NCI-H146 treated with DMSO at 0.1 percent for 48 hours (cell line): ENCODE measurements at regions not wholly inside any gene's neighbourhood (a gene's known extent, or its start where the extent isn't known, plus 50 kb on each side); places are given as distances from the start of the nearest gene placed in this dataset.
"Not testable (repeated sequence)": the region's sequence is repeated elsewhere in the genome, so short reads cannot be mapped to it uniquely, and the experiment has no call there.

Experiments used
- DNase-seq: peaks from one replicate; lab custom pipeline; 2025; ENCODE audit not compliant: unreplicated experiment; lab: John Stamatoyannopoulos, UW

DNA sequence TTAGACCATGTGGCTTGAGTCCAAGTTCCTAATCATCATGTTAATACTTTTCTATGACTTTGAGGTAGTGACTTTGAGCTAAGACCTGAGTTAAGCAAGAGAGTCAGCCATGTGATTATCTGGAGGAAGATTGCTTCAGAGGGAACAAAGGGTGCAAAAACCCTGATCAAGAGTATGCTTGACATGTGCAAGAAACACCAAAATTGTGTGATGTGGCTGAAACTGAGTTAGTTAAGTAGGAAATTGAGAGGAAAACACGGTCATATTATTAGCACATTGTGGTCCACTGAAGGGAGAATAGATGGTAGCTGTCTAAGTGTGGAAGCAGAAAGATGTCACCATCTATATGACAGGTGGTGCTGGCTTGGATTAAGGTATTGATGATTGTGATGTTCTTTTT lies 130.4 kb upstream of the MON1B start:
- DNase-seq, result no peak

DNA sequence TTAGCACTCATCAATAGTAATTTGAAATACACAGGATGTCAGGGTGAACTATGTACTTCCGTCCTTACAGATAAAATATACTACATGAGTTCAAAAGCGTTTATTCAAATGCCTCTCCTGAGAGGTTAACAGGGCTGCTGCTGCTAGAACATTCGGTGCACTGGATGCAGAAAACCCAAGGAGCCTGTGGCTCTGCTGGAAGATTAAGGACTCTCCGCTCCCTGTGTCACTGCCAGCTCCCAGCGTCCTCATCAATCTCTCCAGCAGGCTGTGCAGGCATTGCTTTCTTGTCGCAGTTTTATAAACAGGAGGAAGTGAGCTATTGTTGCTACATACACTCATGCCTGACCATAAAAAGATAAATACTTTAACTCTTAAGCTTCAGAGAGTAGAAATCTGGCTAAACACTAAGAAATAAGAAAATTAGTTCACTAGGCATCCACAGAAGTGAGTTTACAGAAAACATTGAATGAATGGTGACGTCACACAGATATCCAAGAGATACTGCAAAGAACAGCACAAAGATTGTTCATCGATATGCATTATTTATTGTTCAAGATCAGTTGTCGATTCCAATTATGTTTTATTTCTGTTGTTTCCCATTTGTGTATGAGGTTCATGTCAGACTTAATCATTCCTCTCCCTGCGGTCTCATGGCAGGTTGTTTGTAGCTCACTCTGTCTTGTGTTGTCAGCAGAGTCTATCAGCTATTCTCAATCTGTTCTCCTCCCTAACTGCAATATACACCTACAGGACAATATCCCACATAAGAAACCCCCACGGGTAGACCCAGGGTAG lies 127.9 kb upstream of the MON1B start:
- no peak for DNase-seq

- DNase-seq, result peak; percentile 25
Observed at GRCh38 chr16:77063676-77064016, 127.3 kb upstream of the MON1B start.

GRCh38 chr16:77064037-77064436 lies 127.0 kb upstream of the MON1B start:
- DNase-seq, result no peak

- DNase-seq, result no peak
Observed at GRCh38 chr16:77066896-77067496, 124.0 kb upstream of the MON1B start.

DNA sequence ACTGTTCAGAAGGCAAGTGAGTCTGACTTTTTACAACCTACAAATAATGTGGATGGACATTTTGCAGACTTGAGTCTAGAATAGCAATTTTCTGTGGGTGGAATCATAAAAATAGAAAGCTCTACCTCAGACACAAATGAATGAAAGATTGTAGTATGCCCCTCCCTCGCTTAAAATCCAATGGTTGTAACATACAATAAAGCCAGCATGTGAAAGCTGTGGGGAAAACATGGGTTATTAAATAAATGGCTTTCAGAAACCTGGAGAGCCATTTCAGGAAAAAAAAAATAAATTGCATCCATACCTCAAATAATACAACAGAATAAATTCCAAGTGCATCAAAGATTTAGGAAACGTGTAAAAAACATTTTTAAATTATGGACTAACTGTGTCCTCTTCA lies 123.1 kb upstream of the MON1B start:
- DNase-seq, result no peak

DNA sequence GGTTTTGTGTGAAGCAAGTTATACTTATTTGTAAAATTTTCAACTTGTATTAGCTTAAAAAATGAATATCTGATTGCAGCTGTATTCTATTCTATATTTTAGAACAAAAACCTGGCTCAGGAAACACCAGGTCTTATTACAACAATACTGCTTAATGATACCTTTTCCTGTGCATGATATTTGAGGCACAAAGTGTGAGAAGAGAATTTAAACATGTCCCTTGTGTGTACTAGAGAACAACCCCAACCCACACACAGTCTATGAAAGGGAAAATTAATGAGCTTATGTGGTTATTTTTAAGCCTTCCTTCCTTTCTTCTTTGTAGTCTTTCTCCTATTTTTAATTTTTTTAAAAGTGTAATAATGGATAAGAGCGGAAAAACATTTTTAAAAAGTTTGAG lies 122.6 kb upstream of the MON1B start:
- DNase-seq, result no peak

- DNase-seq, result no peak
Observed at GRCh38 chr16:77069929-77070328, 121.1 kb upstream of the MON1B start.

GRCh38 chr16:77070683-77071082 lies 120.3 kb upstream of the MON1B start:
- no peak for DNase-seq

DNA sequence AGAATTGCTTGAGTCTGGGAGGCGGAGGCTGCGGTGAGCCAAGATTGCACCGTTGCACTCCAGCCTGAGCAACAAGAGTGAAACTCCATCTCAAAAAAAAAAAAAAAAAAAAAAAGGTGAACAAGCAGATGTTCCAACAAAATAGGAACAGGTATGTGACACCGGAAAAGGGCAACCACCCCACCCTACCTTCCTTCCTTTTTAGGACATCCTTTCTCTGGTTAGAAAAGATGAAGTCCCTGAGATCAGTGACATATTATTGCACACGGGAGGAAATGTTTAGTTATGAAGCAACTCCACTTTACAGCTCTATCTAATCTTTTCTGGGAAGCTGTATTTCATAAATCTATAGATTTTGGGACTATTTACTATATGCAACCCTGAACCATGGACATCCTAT lies 114.2 kb upstream of the MON1B start:
- no peak for DNase-seq

DNA sequence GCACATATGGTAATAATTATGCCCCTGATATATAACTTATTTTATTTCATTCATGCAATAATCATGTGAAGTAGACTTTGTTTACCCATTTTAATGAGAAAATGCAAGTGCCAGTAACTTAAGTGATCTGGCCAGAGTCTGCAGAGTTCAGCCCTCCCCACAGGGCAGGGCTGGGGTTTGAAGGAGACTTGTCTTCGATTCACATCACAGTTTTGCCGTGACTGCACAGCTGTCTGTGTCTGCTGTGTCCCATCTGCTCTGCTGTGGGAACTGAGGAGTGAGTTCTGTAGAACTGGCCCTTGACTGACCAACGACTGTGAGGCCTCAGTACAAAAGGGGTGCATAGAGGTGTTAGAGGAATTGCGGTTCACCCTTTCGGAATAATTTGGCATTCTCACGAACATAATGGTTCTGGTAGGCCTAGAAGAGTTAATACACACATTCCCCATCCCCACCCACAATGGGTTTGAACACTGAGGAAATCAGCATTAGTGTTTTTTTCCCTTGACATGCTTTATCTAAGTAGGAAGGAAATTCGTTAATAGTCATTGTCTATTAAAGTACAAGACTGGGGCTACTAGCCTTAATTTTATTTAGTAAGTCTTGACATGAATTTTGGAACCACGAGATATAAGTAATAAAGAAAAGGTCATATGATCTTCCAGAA lies 113.6 kb upstream of the MON1B start:
- no peak for DNase-seq

DNA sequence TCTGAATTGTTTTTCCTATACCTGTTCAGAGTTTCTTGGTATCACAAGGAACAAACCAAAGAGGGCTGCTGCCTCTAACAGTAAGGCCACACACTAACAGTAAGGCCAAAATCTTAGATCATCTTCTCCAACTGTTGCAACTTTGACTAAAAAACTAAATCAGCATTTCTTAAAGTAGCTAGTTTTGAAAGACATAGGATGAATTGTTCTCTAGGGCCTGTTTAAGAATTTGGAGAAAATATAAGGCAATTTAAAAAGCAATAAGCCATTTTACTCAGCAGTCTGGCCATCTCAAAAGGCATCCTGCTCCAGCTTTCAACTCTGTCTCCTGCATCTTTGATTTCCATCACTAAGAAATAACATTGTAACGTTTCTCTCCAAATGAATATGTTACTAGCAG lies 105.0 kb upstream of the MON1B start:
- DNase-seq, result no peak

DNA sequence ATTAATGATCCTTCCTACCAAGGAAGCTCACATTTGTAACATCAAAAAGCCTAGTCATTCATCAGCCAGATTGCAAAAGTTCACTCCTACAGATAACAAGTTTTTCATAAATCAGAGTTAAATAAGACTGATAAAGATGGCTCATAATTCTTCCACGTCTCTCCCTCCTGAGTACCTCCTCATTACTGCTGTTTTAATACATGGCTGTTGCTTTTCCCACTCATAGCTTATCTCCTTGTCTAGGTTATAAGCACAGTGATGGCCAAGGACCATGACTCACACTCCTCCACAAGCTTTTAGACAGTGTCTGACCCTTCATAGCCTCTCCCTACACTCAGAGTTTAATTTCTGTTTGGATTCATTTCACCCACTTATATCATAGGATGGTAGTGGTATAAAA lies 100.9 kb upstream of the MON1B start:
- DNase-seq, result no peak

- DNase-seq, result no peak
Observed at GRCh38 chr16:77093309-77093708, 97.7 kb upstream of the MON1B start.

DNA sequence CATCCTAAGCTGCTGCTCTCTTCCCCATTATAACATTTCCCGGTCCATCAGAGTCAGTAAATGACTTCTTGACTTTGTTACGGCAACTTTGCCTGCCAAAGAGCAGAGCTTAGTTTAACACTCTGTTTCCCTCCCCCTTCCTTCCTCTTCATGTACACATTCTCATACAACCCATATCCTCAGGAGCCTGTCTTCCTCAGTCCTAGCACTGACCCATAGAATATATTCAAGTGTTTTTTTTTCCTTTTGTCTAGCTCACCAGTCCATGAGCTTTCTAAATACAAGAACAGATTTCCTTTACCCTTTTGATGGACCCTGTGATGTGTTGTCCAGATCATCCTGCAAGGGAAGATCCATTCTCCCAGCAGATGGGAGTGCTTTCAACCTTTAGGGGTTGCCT lies 97.0 kb upstream of the MON1B start:
- no peak for DNase-seq

GRCh38 chr16:77111056-77111565 lies 79.9 kb upstream of the MON1B start:
- no peak for DNase-seq

DNA sequence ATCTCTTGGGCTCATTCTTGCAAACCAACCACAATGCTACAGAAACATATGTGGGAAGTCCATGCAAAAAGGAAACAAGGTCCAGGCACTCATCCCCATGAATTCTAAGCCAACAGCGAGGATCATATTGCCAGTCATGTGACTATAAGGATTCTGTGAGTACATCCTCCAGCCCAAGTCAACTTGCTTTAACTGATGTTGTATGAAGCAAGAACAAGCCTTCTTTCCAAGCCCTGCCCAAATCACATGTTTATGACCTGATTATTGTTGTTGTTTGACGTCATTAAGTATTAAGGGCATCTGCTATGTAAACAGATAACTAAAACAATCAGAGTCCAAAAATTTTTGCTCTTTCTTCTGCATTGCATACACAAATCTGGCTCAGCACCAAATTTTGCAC lies 78.2 kb upstream of the MON1B start:
- DNase-seq, result no peak

DNA sequence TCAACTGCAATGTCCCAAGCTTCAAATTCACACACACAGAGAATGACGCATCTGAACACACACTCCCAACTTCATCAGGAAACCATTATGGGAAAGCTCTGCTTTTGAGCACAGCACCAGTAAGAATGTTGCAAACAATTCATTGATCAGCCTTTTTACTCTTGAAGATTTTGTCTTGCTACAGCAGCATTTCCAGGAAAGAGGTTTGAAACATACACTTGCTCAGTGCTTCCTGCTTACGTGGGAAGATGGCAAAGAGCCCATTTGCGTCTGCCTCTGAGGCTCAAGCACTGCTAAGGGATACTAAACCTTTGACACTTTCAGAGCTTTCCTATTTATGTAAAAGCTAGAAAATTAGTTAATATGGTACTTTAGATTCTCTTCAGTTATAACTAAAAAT lies 77.2 kb upstream of the MON1B start:
- no peak for DNase-seq

- not testable (repeated sequence) for DNase-seq
Observed at GRCh38 chr16:77114361-77114760, 76.6 kb upstream of the MON1B start.

DNA sequence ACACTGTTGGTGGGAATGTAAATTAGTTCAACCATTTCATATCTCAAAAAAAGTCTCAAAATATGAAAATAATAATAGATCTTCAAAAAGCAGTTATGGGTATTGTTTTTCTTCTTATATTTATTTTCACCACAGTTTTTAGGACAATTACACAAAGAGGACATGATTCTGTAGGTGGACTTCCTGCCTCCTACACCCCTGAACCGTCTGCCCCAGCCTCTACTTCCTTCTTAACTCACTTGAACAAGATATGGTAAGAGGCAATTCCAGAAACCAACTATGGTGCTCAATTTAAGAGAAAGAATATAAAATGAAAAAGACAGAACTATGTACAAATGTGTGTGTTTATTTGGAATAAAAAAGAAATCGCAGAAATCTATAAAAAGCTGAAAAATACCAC lies 74.1 kb upstream of the MON1B start:
- no peak for DNase-seq

GRCh38 chr16:77117707-77118106 lies 73.3 kb upstream of the MON1B start:
- no peak for DNase-seq

DNA sequence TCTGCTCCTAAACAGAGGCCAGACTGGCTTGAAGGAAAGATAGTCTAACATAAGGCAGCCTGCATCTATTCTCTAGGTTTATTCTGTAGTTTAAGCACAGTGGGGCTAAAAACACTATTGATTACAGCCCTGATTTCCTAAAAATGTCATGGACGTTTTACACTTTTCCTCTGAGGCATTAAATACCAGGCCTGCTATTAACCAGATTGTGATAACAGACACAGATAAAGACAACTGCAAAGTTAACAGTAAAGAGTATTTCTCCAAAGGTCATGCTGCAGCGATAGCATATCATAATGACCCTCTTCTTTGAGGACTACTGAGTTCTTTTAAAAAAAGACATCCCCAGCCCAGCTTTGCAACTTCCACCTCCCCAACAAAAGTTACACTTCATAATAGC lies 59.6 kb upstream of the MON1B start:
- DNase-seq, result no peak
